SK-N-SH treated with all-trans-retinoic acid at 6 μM for 48 hours (cell line): ENCODE measurements at regions not wholly inside any gene's neighbourhood (a gene's known extent, or its start where the extent isn't known, plus 50 kb on each side); places are given as distances from the start of the nearest gene placed in this dataset.
"Not testable (repeated sequence)": the region's sequence is repeated elsewhere in the genome, so short reads cannot be mapped to it uniquely, and the experiment has no call there.

Experiments
- ATAC-seq: fragments of 200-7000 bp; cut with Tn5 transposase; 3 replicates; pipeline ENCODE4 v1.9.1; 2020; ENCODE audit warnings: mild to moderate bottlenecking, moderate library complexity
- ARNTL ChIP-seq: fragments of 450-650 bp; formaldehyde crosslinking; IDR thresholded peaks from 2 replicates; pipeline ENCODE4 v1.5.0; 2020; ENCODE audit warnings: low read depth, mild to moderate bottlenecking, moderate library complexity, borderline replicate concordance
- BACH2 ChIP-seq: fragments of 250-450 bp; sonication (Bioruptor Pico); IDR thresholded peaks from 2 replicates; pipeline ENCODE4 v1.9.0; 2021; ENCODE audit warnings: mild to moderate bottlenecking, borderline replicate concordance
- CSDC2 ChIP-seq: fragments of 250-450 bp; sonication (Bioruptor Pico); IDR thresholded peaks from 2 replicates; pipeline ENCODE4 v1.5.0; 2020; ENCODE audit warnings: mild to moderate bottlenecking, moderate library complexity
- ESRRG ChIP-seq: fragments of 250-450 bp; sonication (Bioruptor Pico); IDR thresholded peaks from 2 replicates; pipeline ENCODE4 v1.6.1; 2021; ENCODE audit warnings: mild to moderate bottlenecking
- GLIS3 ChIP-seq: fragments of 250-450 bp; sonication (Bioruptor Pico); IDR thresholded peaks from 2 replicates; pipeline ENCODE4 v1.5.0; 2020; ENCODE audit warnings: mild to moderate bottlenecking, moderate library complexity
- ISL1 ChIP-seq: fragments of 250-450 bp; sonication (Bioruptor Pico); IDR thresholded peaks from 2 replicates; pipeline ENCODE4 v2.1.2; 2022; ENCODE audit warnings: mild to moderate bottlenecking, moderate library complexity
- OSR1 ChIP-seq: fragments of 250-450 bp; sonication (Bioruptor Pico); IDR thresholded peaks from 2 replicates; pipeline ENCODE4 v1.8.0; 2022; ENCODE audit warnings: moderate library complexity, mild to moderate bottlenecking, inconsistent platforms
- PPARA ChIP-seq: fragments of 250-450 bp; sonication (Bioruptor Pico); IDR thresholded peaks from 2 replicates; pipeline ENCODE4 v1.5.0; 2020; ENCODE audit warnings: mild to moderate bottlenecking, borderline replicate concordance
- RARB ChIP-seq: fragments of 250-450 bp; sonication (Bioruptor Pico); IDR thresholded peaks from 2 replicates; pipeline ENCODE4 v1.8.0; 2021; ENCODE audit warnings: mild to moderate bottlenecking, moderate library complexity
- SNAI2 ChIP-seq: fragments of 250-450 bp; sonication (Bioruptor Pico); IDR thresholded peaks from 2 replicates; pipeline ENCODE4 v1.5.0; 2020; ENCODE audit warnings: mild to moderate bottlenecking, moderate library complexity
- TCF4 ChIP-seq: fragments of 250-450 bp; sonication (Bioruptor Pico); IDR thresholded peaks from 2 replicates; pipeline ENCODE4 v1.8.0; 2021; ENCODE audit warnings: mild to moderate bottlenecking, moderate library complexity, borderline replicate concordance
- TOX ChIP-seq: fragments of 250-450 bp; sonication (Bioruptor Pico); IDR thresholded peaks from 2 replicates; pipeline ENCODE4 v1.8.0; 2021; ENCODE audit warnings: mild to moderate bottlenecking, moderate library complexity, borderline replicate concordance
- TSHZ2 ChIP-seq: fragments of 250-450 bp; sonication (Bioruptor Pico); IDR thresholded peaks from 2 replicates; pipeline ENCODE4 v1.5.0; 2020; ENCODE audit warnings: mild to moderate bottlenecking, moderate library complexity
- ZC3H10 ChIP-seq: fragments of 250-450 bp; sonication (Bioruptor Pico); IDR thresholded peaks from 2 replicates; pipeline ENCODE4 v1.5.1; 2021; ENCODE audit warnings: mild to moderate bottlenecking, moderate library complexity
- ZFP3 ChIP-seq: fragments of 250-450 bp; sonication (Bioruptor Pico); IDR thresholded peaks from 2 replicates; pipeline ENCODE4 v1.5.0; 2020; ENCODE audit warnings: mild to moderate bottlenecking, moderate library complexity
- ZFP30 ChIP-seq: fragments of 450-650 bp; formaldehyde crosslinking; IDR thresholded peaks from 2 replicates; pipeline ENCODE4 v1.5.0; 2022; ENCODE audit warnings: mild to moderate bottlenecking, moderate library complexity
- ZNF565 ChIP-seq: fragments of 450-650 bp; formaldehyde crosslinking; conservative IDR thresholded peaks from 2 replicates; pipeline ENCODE4 v1.5.0; 2020; ENCODE audit warnings: low read depth, mild to moderate bottlenecking, moderate library complexity
- ZNF70 ChIP-seq: fragments of 450-650 bp; formaldehyde crosslinking; IDR thresholded peaks from 2 replicates; pipeline ENCODE4 v1.5.0; 2020; ENCODE audit warnings: mild to moderate bottlenecking, moderate library complexity
- ZNF8 ChIP-seq: fragments of 450-650 bp; formaldehyde crosslinking; IDR thresholded peaks from 2 replicates; pipeline ENCODE4 v1.5.0; 2020; ENCODE audit warnings: mild to moderate bottlenecking, moderate library complexity
- TF ChIP-seq, protein P1 (sequence below): fragments of 250-450 bp; sonication (Bioruptor Pico); IDR thresholded peaks from 2 replicates; pipeline ENCODE4 v1.8.0; 2021; ENCODE audit warnings: low read depth, mild to moderate bottlenecking, moderate library complexity, borderline replicate concordance
- TF ChIP-seq, protein P2 (sequence below): fragments of 250-450 bp; sonication (Bioruptor Pico); IDR thresholded peaks from 2 replicates; pipeline ENCODE4 v1.5.1; 2020; ENCODE audit warnings: low read depth, mild to moderate bottlenecking, moderate library complexity

GRCh38 chr15:22263738-22264137 is 183.4 kb downstream of the OR4M2 start:
- no peak for TF ChIP-seq PPARA (CRISPR knock-in tag)
- TF ChIP-seq ZC3H10 (CRISPR knock-in tag): no peak
- TF ChIP-seq ZNF70 (CRISPR knock-in tag): no peak
- no peak for TF ChIP-seq ISL1 (CRISPR knock-in tag)
- no peak for TF ChIP-seq ESRRG (CRISPR knock-in tag)
- no peak for TF ChIP-seq TOX
- TF ChIP-seq TCF4 (CRISPR knock-in tag): no peak
- TF ChIP-seq TSHZ2 (CRISPR knock-in tag): no peak
- no peak for ATAC-seq

DNA sequence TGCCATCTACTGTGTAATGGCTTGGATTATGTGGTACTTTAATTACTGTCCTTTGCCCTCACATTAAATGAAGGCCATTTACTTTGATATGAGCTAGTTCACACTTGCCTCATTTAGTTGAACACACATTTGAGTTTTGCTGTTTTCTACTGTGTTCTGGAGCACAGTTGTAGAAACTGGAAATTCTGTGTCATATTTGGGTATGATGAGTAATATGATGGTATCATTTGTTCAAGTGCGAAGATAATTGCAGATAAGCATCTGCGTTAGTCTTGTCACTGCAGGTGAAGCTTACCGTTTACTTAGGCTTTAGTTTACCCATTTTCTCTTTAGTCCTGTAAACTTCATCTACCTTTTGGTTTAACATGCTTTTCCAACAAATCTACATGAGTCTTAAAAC is 183.9 kb downstream of the OR4M2 start:
- ATAC-seq: not testable (repeated sequence)

DNA sequence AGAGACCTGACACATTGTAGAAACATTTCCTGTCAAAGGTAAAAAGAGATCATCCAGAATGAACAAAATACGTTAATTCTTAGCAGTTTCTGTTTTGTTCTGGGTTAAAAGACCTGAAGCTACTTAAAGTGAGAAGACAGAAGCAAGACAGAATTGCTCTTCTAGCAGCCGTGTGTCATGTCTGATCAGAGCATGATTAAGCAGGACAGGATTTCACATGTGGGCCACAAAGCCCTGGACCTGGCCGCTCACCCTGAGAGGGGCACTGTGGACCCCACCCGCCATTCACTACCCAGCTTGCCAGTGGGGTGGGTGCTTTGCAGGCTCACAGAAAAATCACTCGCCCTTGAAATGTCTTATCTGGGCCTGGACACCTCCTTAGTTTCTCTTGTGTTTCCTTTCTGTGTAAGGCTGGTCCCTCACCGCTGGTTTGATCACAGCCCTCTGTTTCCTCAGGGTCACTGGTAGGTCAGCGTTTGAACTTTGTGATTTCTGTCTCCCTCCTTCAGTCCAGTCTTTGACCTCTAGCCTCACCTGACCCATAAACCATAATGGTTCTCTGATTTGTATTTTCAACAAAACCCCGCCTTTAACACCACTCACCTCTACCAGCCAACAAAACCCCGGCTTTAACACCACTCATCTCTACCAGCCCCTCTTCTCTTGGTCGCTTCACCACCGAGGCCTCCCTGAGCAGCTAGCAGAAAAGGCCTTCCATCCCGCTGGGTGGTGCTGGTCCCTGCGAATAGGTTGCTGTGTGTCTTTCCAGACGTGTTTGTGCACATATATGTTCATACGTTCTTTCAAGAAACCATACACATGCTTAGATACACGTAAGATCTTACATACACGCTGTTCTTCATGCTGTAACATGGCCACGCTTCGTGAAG is 185.0 kb downstream of the OR4M2 start:
- TF ChIP-seq SNAI2 (CRISPR knock-in tag): no peak
- no peak for TF ChIP-seq RARB
- no peak for TF ChIP-seq TSHZ2 (CRISPR knock-in tag)
- TF ChIP-seq GLIS3 (CRISPR knock-in tag): no peak
- no peak for TF ChIP-seq OSR1
- TF ChIP-seq PPARA (CRISPR knock-in tag): no peak
- no peak for TF ChIP-seq ZFP30 (CRISPR knock-in tag)
- TF ChIP-seq ISL1 (CRISPR knock-in tag): no peak
- TF ChIP-seq CSDC2 (CRISPR knock-in tag): no peak
- no peak for TF ChIP-seq ARNTL (CRISPR knock-in tag)
- ATAC-seq: no peak

- TF ChIP-seq ZNF565 (CRISPR knock-in tag) (no peak), ZNF70 (CRISPR knock-in tag) (no peak), ARNTL (CRISPR knock-in tag) (no peak), TSHZ2 (CRISPR knock-in tag) (no peak), OSR1 (no peak), ZFP3 (CRISPR knock-in tag) (no peak), CSDC2 (CRISPR knock-in tag) (no peak), TOX (no peak), PPARA (CRISPR knock-in tag) (no peak), ZNF8 (no peak), BACH2 (no peak), SNAI2 (CRISPR knock-in tag) (no peak)
- TF ChIP-seq, protein P1, sequence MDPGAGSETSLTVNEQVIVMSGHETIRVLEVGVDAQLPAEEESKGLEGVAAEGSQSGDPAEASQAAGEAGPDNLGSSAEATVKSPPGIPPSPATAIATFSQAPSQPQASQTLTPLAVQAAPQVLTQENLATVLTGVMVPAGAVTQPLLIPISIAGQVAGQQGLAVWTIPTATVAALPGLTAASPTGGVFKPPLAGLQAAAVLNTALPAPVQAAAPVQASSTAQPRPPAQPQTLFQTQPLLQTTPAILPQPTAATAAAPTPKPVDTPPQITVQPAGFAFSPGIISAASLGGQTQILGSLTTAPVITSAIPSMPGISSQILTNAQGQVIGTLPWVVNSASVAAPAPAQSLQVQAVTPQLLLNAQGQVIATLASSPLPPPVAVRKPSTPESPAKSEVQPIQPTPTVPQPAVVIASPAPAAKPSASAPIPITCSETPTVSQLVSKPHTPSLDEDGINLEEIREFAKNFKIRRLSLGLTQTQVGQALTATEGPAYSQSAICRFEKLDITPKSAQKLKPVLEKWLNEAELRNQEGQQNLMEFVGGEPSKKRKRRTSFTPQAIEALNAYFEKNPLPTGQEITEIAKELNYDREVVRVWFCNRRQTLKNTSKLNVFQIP (CRISPR knock-in tag): no peak
- TF ChIP-seq, protein P2, sequence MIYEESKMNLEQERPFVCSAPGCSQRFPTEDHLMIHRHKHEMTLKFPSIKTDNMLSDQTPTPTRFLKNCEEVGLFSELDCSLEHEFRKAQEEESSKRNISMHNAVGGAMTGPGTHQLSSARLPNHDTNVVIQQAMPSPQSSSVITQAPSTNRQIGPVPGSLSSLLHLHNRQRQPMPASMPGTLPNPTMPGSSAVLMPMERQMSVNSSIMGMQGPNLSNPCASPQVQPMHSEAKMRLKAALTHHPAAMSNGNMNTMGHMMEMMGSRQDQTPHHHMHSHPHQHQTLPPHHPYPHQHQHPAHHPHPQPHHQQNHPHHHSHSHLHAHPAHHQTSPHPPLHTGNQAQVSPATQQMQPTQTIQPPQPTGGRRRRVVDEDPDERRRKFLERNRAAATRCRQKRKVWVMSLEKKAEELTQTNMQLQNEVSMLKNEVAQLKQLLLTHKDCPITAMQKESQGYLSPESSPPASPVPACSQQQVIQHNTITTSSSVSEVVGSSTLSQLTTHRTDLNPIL (CRISPR knock-in tag): no peak
- TF ChIP-seq, all 23 proteins: peak for 0
- ATAC-seq: no peak
Observed at GRCh38 chr15:22265970-22266369, 185.6 kb downstream of the OR4M2 start.
